Neural progenitor cell (in vitro differentiated cells): ENCODE measurements at regions not wholly inside any gene's neighbourhood (a gene's known extent, or its start where the extent isn't known, plus 50 kb on each side); places are given as distances from the start of the nearest gene placed in this dataset.

Experiments
- DNase-seq: peaks from one replicate; pipeline ENCODE4 v3.0.0-alpha.2; 2016; ENCODE audit warnings: low spot score
- H2AFZ ChIP-seq: fragments of 200-600 bp; sonication (generic); replicated peaks from 2 replicates; pipeline ENCODE4 v1.6.1; 2016; ENCODE audit warnings: antibody characterized with exemption
- H3F3A ChIP-seq: fragments of 200-600 bp; sonication (generic); 2 replicates; pipeline ENCODE4 v1.6.1; 2016; ENCODE audit warnings: antibody characterized with exemption, low read depth
- H3K27ac ChIP-seq: fragments of 200-600 bp; sonication (generic); 2 replicates; pipeline ENCODE4 v1.5.1; 2016; ENCODE audit warnings: mild to moderate bottlenecking
- H3K27me3 ChIP-seq: fragments of 200-600 bp; sonication (generic); 2 replicates; pipeline ENCODE4 v1.6.1; 2016; ENCODE audit warnings: mild to moderate bottlenecking, moderate library complexity
- H3K36me3 ChIP-seq: fragments of 200-600 bp; sonication (generic); 2 replicates; pipeline ENCODE4 v1.5.1; 2016
- H3K4me1 ChIP-seq: fragments of 200-600 bp; sonication (generic); 2 replicates; pipeline ENCODE4 v1.6.1; 2016; ENCODE audit warnings: mixed run types
- H3K4me2 ChIP-seq: fragments of 200-600 bp; sonication (generic); 2 replicates; pipeline ENCODE4 v1.6.1; 2016
- H3K4me3 ChIP-seq: fragments of 200-600 bp; sonication (generic); 2 replicates; pipeline ENCODE4 v1.5.1; 2016
- H3K79me2 ChIP-seq: fragments of 200-600 bp; sonication (generic); 2 replicates; pipeline ENCODE4 v1.6.1; 2016; ENCODE audit warnings: low read depth
- H3K9ac ChIP-seq: fragments of 200-600 bp; sonication (generic); 2 replicates; pipeline ENCODE4 v1.6.1; 2016
- H3K9me3 ChIP-seq: fragments of 200-600 bp; sonication (generic); 2 replicates; pipeline ENCODE4 v1.5.1; 2016; ENCODE audit warnings: low read depth
- H4K20me1 ChIP-seq: fragments of 200-600 bp; sonication (generic); 2 replicates; pipeline ENCODE4 v1.6.1; 2016; ENCODE audit warnings: low read depth
- H3K27ac Mint-ChIP-seq: 3 replicates; pipeline ENCODE4 v1.8.0; 2021; ENCODE audit warnings: mixed read lengths
- H3K27me3 Mint-ChIP-seq: 2 replicates; pipeline ENCODE4 v1.8.0; 2022; ENCODE audit warnings: low read depth, mild to moderate bottlenecking, inconsistent platforms, moderate library complexity, mixed read lengths; ENCODE audit not compliant: insufficient read depth
- H3K36me3 Mint-ChIP-seq: 3 replicates; pipeline ENCODE4 v1.8.0; 2021; ENCODE audit warnings: mixed read lengths
- H3K4me1 Mint-ChIP-seq: 3 replicates; pipeline ENCODE4 v1.8.0; 2021; ENCODE audit warnings: mixed read lengths
- H3K4me3 Mint-ChIP-seq: 3 replicates; pipeline ENCODE4 v1.8.0; 2021; ENCODE audit warnings: mild to moderate bottlenecking, moderate library complexity, mixed read lengths
- H3K9me3 Mint-ChIP-seq: 3 replicates; pipeline ENCODE4 v1.8.0; 2020; ENCODE audit warnings: mixed read lengths
- EZH2 ChIP-seq: fragments of 200-600 bp; sonication (generic); IDR thresholded peaks from 2 replicates; pipeline ENCODE4 v1.6.1; 2017; ENCODE audit warnings: antibody characterized with exemption, mild to moderate bottlenecking, moderate library complexity
- EZH2phosphoT487 ChIP-seq: fragments of 200-600 bp; sonication (generic); IDR thresholded peaks from 2 replicates; pipeline ENCODE4 v1.6.1; 2017; ENCODE audit warnings: antibody characterized with exemption
- TF ChIP-seq, protein P1 (sequence below): fragments of 200-600 bp; sonication (generic); IDR thresholded peaks from 2 replicates; pipeline ENCODE4 v1.5.1; 2017; ENCODE audit warnings: antibody characterized with exemption, mild to moderate bottlenecking

DNA sequence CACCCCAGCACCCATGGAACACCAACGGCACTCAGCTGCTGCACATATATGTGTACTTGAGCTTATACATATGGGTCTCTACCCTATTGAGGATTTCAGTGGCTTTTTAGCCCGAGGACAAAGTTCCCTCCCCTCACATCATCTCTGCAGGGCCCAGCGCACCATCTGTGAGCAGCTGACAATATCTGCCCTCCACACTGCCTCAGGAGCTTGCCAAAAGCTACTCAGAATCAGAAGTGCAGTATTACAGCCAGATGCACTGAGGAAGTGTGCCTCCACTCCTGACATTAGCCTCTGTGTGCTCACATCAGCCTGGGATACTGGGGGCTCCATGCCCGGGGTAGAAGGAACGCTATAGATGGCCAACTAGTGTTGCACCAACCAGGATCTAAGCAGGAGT, 903.9 kb downstream of the UQCRFS1 start:
- H3F3A ChIP-seq = no peaks in the 10 kb centered on the region
- no peak for DNase-seq
- no peak overlapping the region for H3K27ac ChIP-seq
- H3K27ac Mint-ChIP-seq = no peak overlapping the region
- H3K4me3 ChIP-seq = no peak overlapping the region
- no peaks in the 10 kb centered on the region for H3K9me3 ChIP-seq
- H3K27me3 Mint-ChIP-seq = peaks cover 4% of the 10 kb centered on the region
- H4K20me1 ChIP-seq = no peaks in the 10 kb centered on the region
- H3K4me2 ChIP-seq = no peak overlapping the region
- H3K4me1 ChIP-seq = peaks cover 1% of the 10 kb centered on the region
- no peaks in the 10 kb centered on the region for H3K79me2 ChIP-seq
- H3K36me3 Mint-ChIP-seq = no peaks in the 10 kb centered on the region
- H2AFZ ChIP-seq = no peak overlapping the region
- no peak overlapping the region for H3K9ac ChIP-seq
- H3K9me3 Mint-ChIP-seq = no peaks in the 10 kb centered on the region
- no peaks in the 10 kb centered on the region for H3K27me3 ChIP-seq
- no peak overlapping the region for H3K4me3 Mint-ChIP-seq
- peaks cover 27% of the 10 kb centered on the region for H3K4me1 Mint-ChIP-seq
- no peak for TF ChIP-seq EZH2
- TF ChIP-seq, protein P1, sequence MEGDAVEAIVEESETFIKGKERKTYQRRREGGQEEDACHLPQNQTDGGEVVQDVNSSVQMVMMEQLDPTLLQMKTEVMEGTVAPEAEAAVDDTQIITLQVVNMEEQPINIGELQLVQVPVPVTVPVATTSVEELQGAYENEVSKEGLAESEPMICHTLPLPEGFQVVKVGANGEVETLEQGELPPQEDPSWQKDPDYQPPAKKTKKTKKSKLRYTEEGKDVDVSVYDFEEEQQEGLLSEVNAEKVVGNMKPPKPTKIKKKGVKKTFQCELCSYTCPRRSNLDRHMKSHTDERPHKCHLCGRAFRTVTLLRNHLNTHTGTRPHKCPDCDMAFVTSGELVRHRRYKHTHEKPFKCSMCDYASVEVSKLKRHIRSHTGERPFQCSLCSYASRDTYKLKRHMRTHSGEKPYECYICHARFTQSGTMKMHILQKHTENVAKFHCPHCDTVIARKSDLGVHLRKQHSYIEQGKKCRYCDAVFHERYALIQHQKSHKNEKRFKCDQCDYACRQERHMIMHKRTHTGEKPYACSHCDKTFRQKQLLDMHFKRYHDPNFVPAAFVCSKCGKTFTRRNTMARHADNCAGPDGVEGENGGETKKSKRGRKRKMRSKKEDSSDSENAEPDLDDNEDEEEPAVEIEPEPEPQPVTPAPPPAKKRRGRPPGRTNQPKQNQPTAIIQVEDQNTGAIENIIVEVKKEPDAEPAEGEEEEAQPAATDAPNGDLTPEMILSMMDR = no peak
- no peak for TF ChIP-seq EZH2phosphoT487
- H3K36me3 ChIP-seq = no peaks in the 10 kb centered on the region

DNA sequence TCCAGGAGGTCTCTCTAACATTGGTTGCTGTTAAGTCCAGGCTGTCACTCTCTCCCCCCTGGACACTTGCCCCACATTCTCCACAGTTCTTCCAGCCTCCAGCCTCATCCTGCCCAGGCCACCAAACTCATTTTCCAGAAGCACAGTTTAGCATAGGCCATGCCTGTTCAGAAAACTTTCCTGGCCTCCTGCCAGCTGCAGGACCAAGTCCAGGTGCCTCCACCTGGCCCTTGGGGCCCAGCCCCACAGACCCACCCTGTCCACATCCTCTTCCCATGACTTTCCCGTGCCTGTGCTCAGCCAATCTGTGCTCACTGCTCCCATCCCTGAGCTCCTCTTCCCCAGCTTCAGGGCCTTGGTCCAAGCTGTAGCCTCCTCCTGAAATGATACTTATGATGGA, 905.0 kb downstream of the UQCRFS1 start:
- Histone ChIP-seq H3K4me3 (no peak overlapping the region), H3K36me3 (no peaks in the 10 kb centered on the region), H3K79me2 (no peaks in the 10 kb centered on the region), H4K20me1 (no peaks in the 10 kb centered on the region), H3F3A (no peaks in the 10 kb centered on the region), H3K27me3 (no peaks in the 10 kb centered on the region), H3K4me2 (no peak overlapping the region), H3K9ac (no peak overlapping the region), H3K9me3 (no peaks in the 10 kb centered on the region), H3K4me1 (no peaks in the 10 kb centered on the region), H3K27ac (no peak overlapping the region), H2AFZ (no peak overlapping the region)
- Mint-ChIP-seq H3K4me1 (peaks cover 16% of the 10 kb centered on the region), H3K27ac (no peak overlapping the region), H3K4me3 (no peak overlapping the region), H3K27me3 (peaks cover 9% of the 10 kb centered on the region), H3K36me3 (no peaks in the 10 kb centered on the region), H3K9me3 (no peaks in the 10 kb centered on the region)
- DNase-seq = no peak
- TF ChIP-seq, protein P1 = no peak
- no peak for TF ChIP-seq EZH2phosphoT487
- TF ChIP-seq EZH2 = no peak

DNA sequence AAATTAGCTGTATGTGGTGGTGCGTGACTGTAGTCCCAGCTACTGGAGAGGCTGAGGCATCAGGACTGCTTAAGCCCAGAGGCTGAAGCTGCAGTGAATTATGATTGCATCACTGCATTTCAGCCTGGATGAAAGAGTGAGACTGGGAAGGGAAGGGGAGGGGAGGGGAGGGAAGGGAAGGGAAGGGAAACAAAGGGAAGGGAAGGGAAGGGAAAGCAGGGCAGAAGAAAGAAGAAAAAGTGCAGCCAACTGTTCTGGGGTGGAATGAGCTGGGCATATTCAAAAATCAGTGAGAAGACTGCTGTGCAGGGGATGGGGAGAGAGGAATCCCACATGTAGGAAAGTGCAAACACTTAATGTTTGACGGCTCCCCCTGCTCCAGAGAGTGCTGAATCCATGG, 905.5 kb downstream of the UQCRFS1 start:
- Mint-ChIP-seq H3K27me3 (peaks cover 9% of the 10 kb centered on the region), H3K36me3 (no peaks in the 10 kb centered on the region), H3K4me1 (peaks cover 11% of the 10 kb centered on the region), H3K9me3 (peaks cover 3% of the 10 kb centered on the region), H3K4me3 (no peak overlapping the region), H3K27ac (no peak overlapping the region)
- Histone ChIP-seq H3K4me2 (no peak overlapping the region), H3K4me1 (no peaks in the 10 kb centered on the region), H3K79me2 (no peaks in the 10 kb centered on the region), H3K27ac (no peak overlapping the region), H3K4me3 (no peak overlapping the region), H3K36me3 (no peaks in the 10 kb centered on the region), H3K27me3 (no peaks in the 10 kb centered on the region), H4K20me1 (no peaks in the 10 kb centered on the region), H3F3A (no peaks in the 10 kb centered on the region), H3K9ac (no peak overlapping the region), H3K9me3 (no peaks in the 10 kb centered on the region), H2AFZ (no peak overlapping the region)
- TF ChIP-seq, protein P1 = no peak
- TF ChIP-seq EZH2phosphoT487 (no peak), EZH2 (no peak)
- DNase-seq = no peak
